ENCODE measurements at regions not wholly inside any gene's neighbourhood (a gene's known extent, or its start where the extent isn't known, plus 50 kb on each side); places are given as distances from the start of the nearest gene placed in this dataset.

GRCh38 chr4:163693776-163694175 is 199.3 kb downstream of the TMA16 start:
- no peak for TF ChIP-seq CTCF (conservative IDR thresholded peaks at IDR 0.05; ENCODE audit: low read length)
- no peak for TF ChIP-seq EZH2phosphoT487 (IDR thresholded peaks at IDR 0.05; ENCODE audit: borderline replicate concordance, low read depth, low read length)

Measured in OCI-LY7 (cell line).